Effector memory CD8-positive, alpha-beta T cell (primary cell): ENCODE measurements at regions not wholly inside any gene's neighbourhood (a gene's known extent, or its start where the extent isn't known, plus 50 kb on each side); places are given as distances from the start of the nearest gene placed in this dataset.
"Not testable (repeated sequence)": the region's sequence is repeated elsewhere in the genome, so short reads cannot be mapped to it uniquely, and the experiment has no call there.

Experiments
- ATAC-seq: fragments of 150-1000 bp; cut with Tn5 transposase; replicated peaks from 2 replicates; pipeline ENCODE4 v1.10.0; 2021; ENCODE audit warnings: mild to moderate bottlenecking, moderate library complexity
- DNase-seq, 3 experiments: peaks; one replicate each; pipeline ENCODE4 v3.0.0; 2021
- H3K27ac Mint-ChIP-seq, 2 donors: one replicate each; pipeline ENCODE4 v1.8.0; 2022; ENCODE audit warnings: mild to moderate bottlenecking in 2 of 2, mixed read lengths in 2 of 2, moderate library complexity in 2 of 2
- H3K27me3 Mint-ChIP-seq, 2 donors: one replicate each; pipeline ENCODE4 v1.8.0; 2022; ENCODE audit warnings: mixed read lengths in 2 of 2
- H3K36me3 Mint-ChIP-seq: one replicate; pipeline ENCODE4 v1.8.0; 2022; ENCODE audit warnings: mild to moderate bottlenecking, moderate library complexity, mixed read lengths; ENCODE audit not compliant: insufficient read depth
- H3K4me1 Mint-ChIP-seq, 2 donors: one replicate each; pipeline ENCODE4 v1.8.0; 2022; ENCODE audit warnings: low read depth in 2 of 2, mixed read lengths in 2 of 2
- H3K4me3 Mint-ChIP-seq, 2 donors: one replicate each; pipeline ENCODE4 v1.8.0; 2022; ENCODE audit warnings: mild to moderate bottlenecking in 2 of 2, mixed read lengths in 2 of 2, moderate library complexity in 2 of 2
- H3K9me3 Mint-ChIP-seq, 2 donors: one replicate each; pipeline ENCODE4 v1.8.0; 2022; ENCODE audit warnings: mixed read lengths in 2 of 2

GRCh38 chr13:80498433-80498832 is 157.5 kb upstream of the SPRY2 start:
- Mint-ChIP-seq H3K27ac (no peak overlapping the region), H3K36me3 (no peaks in the 10 kb centered on the region), H3K27me3 (no peaks in the 10 kb centered on the region), H3K4me1 (no peaks in the 10 kb centered on the region), H3K4me3 (no peak overlapping the region), H3K9me3 (peaks cover 2 to 14% of the 10 kb centered on the region in 2 donors)
- no peak for DNase-seq
- no peak for ATAC-seq

GRCh38 chr13:80497978-80498377 is 157.1 kb upstream of the SPRY2 start:
- Mint-ChIP-seq H3K27ac (no peak overlapping the region), H3K36me3 (no peaks in the 10 kb centered on the region), H3K4me1 (no peaks in the 10 kb centered on the region), H3K9me3 (peaks cover 2 to 12% of the 10 kb centered on the region in 2 donors), H3K4me3 (no peak overlapping the region), H3K27me3 (no peaks in the 10 kb centered on the region)
- DNase-seq: no peak
- ATAC-seq: no peak

DNA sequence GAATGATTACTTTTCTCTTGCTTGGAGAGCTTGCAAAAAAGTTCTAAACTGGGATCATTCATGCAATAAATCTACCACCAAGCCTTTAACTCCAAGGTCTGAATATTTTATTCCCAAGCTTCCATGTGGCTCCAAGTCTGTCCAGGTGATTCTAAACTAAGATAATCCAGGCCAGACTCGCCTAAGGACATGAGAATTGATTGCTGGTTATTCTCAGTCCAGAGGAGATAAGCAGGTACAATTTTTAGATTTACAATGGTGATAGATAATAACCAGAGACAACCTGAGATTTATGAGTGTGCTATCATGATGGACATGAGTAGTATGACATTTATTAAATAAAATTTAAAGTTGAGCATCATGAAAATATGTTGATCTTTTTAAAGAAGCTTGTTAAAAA is 156.5 kb upstream of the SPRY2 start:
- no peaks in the 10 kb centered on the region for H3K4me1 Mint-ChIP-seq
- DNase-seq (no peak), ATAC-seq (no peak)
- peaks cover 2 to 7% of the 10 kb centered on the region in 2 donors for H3K9me3 Mint-ChIP-seq
- no peak overlapping the region for H3K4me3 Mint-ChIP-seq
- no peak overlapping the region for H3K27ac Mint-ChIP-seq
- H3K36me3 Mint-ChIP-seq: no peaks in the 10 kb centered on the region
- no peaks in the 10 kb centered on the region for H3K27me3 Mint-ChIP-seq

- H3K36me3 Mint-ChIP-seq: no peaks in the 10 kb centered on the region
Observed at GRCh38 chr13:80496721-80497397, 155.9 kb upstream of the SPRY2 start.

DNA sequence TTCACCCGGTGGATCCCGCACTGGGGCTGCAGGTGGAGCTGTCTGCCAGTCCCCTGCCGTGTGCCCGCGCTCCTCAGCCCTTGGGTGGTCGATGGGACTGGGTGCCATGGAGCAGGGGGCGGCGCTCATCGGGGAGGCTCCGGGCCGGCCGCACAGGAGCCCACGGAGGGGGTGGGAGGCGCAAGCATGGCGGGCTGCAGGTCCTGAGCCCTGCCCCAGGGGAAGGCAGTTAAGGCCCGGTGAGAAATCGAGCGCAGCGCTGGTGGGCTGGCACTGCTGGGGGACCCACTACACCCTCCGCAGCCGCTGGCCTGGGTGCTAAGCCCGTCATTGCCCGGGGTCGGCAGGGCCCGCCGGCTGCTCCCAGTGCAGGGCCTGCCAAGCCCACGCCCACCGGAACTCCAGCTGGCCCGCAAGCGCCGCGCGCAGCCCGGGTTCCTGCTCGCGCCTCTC is 149.6 kb upstream of the SPRY2 start:
- H3K4me3 Mint-ChIP-seq, H3K9me3 Mint-ChIP-seq, H3K27me3 Mint-ChIP-seq, ATAC-seq, DNase-seq, H3K4me1 Mint-ChIP-seq, H3K36me3 Mint-ChIP-seq, H3K27ac Mint-ChIP-seq: not testable (repeated sequence)

More at GRCh38 chr13:80496721-80497397, 155.9 kb upstream of the SPRY2 start:
- no peak for ATAC-seq
- no peak for DNase-seq
- no peak overlapping the region for H3K4me3 Mint-ChIP-seq
- peaks cover 2 to 7% of the 10 kb centered on the region in 2 donors for H3K9me3 Mint-ChIP-seq
- no peaks in the 10 kb centered on the region for H3K27me3 Mint-ChIP-seq
- H3K4me1 Mint-ChIP-seq: no peaks in the 10 kb centered on the region
- H3K27ac Mint-ChIP-seq: no peak overlapping the region

DNA sequence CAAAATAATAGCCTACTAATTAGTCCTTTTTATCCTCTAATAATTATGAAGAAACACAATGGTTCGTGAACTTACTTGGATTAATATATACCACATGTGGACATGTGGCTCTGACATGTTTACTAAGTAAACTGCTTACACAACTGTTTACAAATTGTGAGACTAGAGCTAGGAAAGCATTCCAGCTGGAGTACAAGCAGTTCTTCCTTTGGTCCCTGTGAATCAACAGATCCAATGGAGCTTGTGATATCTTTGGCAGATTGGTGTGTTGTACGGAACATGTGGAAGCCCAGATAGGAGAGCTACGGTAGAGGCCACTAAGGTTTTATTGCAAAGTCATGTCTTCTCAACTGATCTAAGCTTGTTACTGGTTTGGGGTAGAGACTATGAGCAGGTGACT is 145.5 kb upstream of the SPRY2 start:
- H3K9me3 Mint-ChIP-seq: no peaks in the 10 kb centered on the region
- ATAC-seq (no peak), DNase-seq (no peak)
- no peaks in the 10 kb centered on the region for H3K36me3 Mint-ChIP-seq
- H3K4me3 Mint-ChIP-seq: no peak overlapping the region
- H3K27me3 Mint-ChIP-seq: no peaks in the 10 kb centered on the region
- H3K4me1 Mint-ChIP-seq: no peaks in the 10 kb centered on the region
- no peak overlapping the region for H3K27ac Mint-ChIP-seq

GRCh38 chr13:80483157-80483556 is 142.2 kb upstream of the SPRY2 start:
- no peaks in the 10 kb centered on the region for H3K9me3 Mint-ChIP-seq
- no peak overlapping the region for H3K4me3 Mint-ChIP-seq
- no peaks in the 10 kb centered on the region for H3K27me3 Mint-ChIP-seq
- DNase-seq: no peak
- no peak overlapping the region for H3K27ac Mint-ChIP-seq
- peaks cover 0 to 4% of the 10 kb centered on the region in 2 donors for H3K4me1 Mint-ChIP-seq
- no peak for ATAC-seq
- H3K36me3 Mint-ChIP-seq: no peaks in the 10 kb centered on the region

DNA sequence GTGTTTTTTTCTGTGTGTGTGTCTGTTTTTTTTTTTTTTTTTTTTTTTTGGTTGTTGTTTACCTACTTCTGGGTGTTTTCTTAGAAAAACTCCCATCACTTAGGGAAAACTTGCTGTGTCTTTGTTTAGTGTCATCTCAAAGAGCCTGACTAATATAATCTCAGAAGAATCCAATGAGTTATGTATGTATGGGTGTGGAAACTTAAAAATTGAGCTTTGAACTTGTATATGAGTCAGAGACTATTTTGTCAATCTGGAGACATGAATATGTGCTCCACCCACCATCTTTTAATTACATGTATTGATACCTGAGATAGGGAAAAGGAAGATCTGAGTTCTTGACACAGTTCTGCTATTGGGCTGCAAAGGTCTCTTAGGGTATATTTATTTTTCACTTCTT is 140.7 kb upstream of the SPRY2 start:
- Mint-ChIP-seq H3K4me1 (peaks cover 6 to 19% of the 10 kb centered on the region in 2 donors), H3K27me3 (no peaks in the 10 kb centered on the region), H3K9me3 (no peaks in the 10 kb centered on the region), H3K27ac (no peak overlapping the region), H3K4me3 (no peak overlapping the region), H3K36me3 (no peaks in the 10 kb centered on the region)
- DNase-seq (no peak), ATAC-seq (no peak)

GRCh38 chr13:80477661-80478443 is 136.9 kb upstream of the SPRY2 start:
- Mint-ChIP-seq H3K4me3 (peak overlapping the region in 1 of 2 donors; percentile 37), H3K27ac (peak overlapping the region; percentile 2 to 5), H3K4me1 (peaks cover 6 to 23% of the 10 kb centered on the region in 2 donors), H3K36me3 (no peaks in the 10 kb centered on the region), H3K9me3 (no peaks in the 10 kb centered on the region), H3K27me3 (no peaks in the 10 kb centered on the region)
- DNase-seq (no peak), ATAC-seq (peak; percentile 88)

DNA sequence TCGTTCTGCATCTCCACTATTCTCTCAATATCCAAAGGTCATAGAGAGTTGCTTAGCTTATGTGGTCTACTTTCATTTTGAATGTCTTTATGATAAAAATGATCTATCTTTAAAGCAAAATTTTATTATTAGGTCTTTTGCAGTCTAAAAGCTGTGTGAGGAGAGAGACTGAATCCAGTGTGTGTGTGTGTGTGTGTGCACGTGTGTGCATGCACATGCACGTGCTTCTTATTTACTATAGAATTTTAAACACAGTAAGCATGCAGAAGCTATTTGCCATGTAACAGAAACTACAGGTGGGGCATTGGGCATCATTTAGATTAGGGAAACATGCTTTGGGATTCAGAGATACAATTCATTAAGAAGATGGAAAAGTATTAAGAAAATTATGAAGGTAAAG is 136.0 kb upstream of the SPRY2 start:
- Mint-ChIP-seq H3K27me3 (no peaks in the 10 kb centered on the region), H3K27ac (no peak overlapping the region), H3K4me1 (peaks cover 6 to 23% of the 10 kb centered on the region in 2 donors), H3K36me3 (no peaks in the 10 kb centered on the region), H3K9me3 (no peaks in the 10 kb centered on the region), H3K4me3 (peak overlapping the region in 1 of 2 donors; percentile 37)
- ATAC-seq (no peak), DNase-seq (no peak)

GRCh38 chr13:80475718-80476117 is 134.8 kb upstream of the SPRY2 start:
- no peaks in the 10 kb centered on the region for H3K9me3 Mint-ChIP-seq
- H3K36me3 Mint-ChIP-seq: no peaks in the 10 kb centered on the region
- peaks cover 6 to 23% of the 10 kb centered on the region in 2 donors for H3K4me1 Mint-ChIP-seq
- DNase-seq: no peak
- no peak overlapping the region for H3K4me3 Mint-ChIP-seq
- no peaks in the 10 kb centered on the region for H3K27me3 Mint-ChIP-seq
- no peak for ATAC-seq
- no peak overlapping the region for H3K27ac Mint-ChIP-seq

DNA sequence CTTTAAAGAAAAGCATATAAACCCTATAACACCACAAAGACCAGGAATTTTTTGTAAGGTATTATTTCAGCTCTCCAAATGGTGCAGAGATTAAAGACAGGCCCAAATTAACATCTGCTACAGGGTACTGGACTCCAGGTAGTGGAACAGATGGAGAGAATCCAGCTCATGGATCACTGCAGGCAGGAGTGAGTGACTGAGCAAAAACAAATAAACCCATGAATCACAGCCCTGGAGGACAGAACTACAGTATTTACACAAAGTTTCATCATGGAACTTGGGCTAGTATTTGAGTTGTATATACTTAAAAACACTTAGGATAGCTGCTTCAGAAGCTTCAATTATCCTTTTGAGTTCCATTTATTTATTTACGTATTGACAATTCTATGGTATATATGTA is 132.8 kb upstream of the SPRY2 start:
- no peaks in the 10 kb centered on the region for H3K9me3 Mint-ChIP-seq
- DNase-seq (no peak), ATAC-seq (no peak)
- H3K4me1 Mint-ChIP-seq: peaks cover 6 to 21% of the 10 kb centered on the region in 2 donors
- no peak overlapping the region for H3K4me3 Mint-ChIP-seq
- H3K36me3 Mint-ChIP-seq: no peaks in the 10 kb centered on the region
- H3K27ac Mint-ChIP-seq: no peak overlapping the region
- H3K27me3 Mint-ChIP-seq: no peaks in the 10 kb centered on the region

- Mint-ChIP-seq H3K27ac (no peak overlapping the region), H3K9me3 (no peaks in the 10 kb centered on the region), H3K4me1 (no peaks in the 10 kb centered on the region), H3K36me3 (no peaks in the 10 kb centered on the region), H3K4me3 (no peak overlapping the region), H3K27me3 (no peaks in the 10 kb centered on the region)
- DNase-seq (no peak), ATAC-seq (no peak)
Observed at GRCh38 chr13:80469853-80470381, 129.0 kb upstream of the SPRY2 start.
